NT2/D1 (cell line): ENCODE measurements at regions not wholly inside any gene's neighbourhood (a gene's known extent, or its start where the extent isn't known, plus 50 kb on each side); places are given as distances from the start of the nearest gene placed in this dataset.

Experiments used
- DNase-seq: peaks from one replicate; pipeline ENCODE4 v3.0.0-alpha.2; 2011; ENCODE audit warnings: low read depth, low spot score
- H3K27me3 ChIP-seq: 2 replicates; pipeline ENCODE4 v1.6.0; 2011; ENCODE audit warnings: mild to moderate bottlenecking; ENCODE audit not compliant: insufficient read length, insufficient read depth
- H3K36me3 ChIP-seq: 2 replicates; pipeline ENCODE4 v1.6.1; 2011; ENCODE audit warnings: mild to moderate bottlenecking, low read length, mixed read lengths; ENCODE audit not compliant: insufficient read depth, insufficient read length
- H3K4me1 ChIP-seq: 2 replicates; pipeline ENCODE4 v1.5.1; 2011; ENCODE audit not compliant: insufficient read depth, insufficient read length
- H3K4me3 ChIP-seq: 2 replicates; pipeline ENCODE4 v1.5.1; 2011; ENCODE audit warnings: low read depth; ENCODE audit not compliant: insufficient read length
- H3K9ac ChIP-seq: 2 replicates; pipeline ENCODE4 v1.6.0; 2011; ENCODE audit warnings: low read depth; ENCODE audit not compliant: insufficient read length
- H3K9me3 ChIP-seq: 2 replicates; pipeline ENCODE4 v1.5.1; 2011; ENCODE audit warnings: mild to moderate bottlenecking, low read length; ENCODE audit not compliant: insufficient read depth
- SUZ12 ChIP-seq: IDR thresholded peaks from 2 replicates; pipeline ENCODE4 v1.6.1; 2011; ENCODE audit not compliant: insufficient read length, insufficient read depth; ENCODE audit errors: extremely low read depth
- YY1 ChIP-seq: IDR thresholded peaks from 2 replicates; pipeline ENCODE4 v1.6.1; 2011; ENCODE audit not compliant: insufficient read length, insufficient read depth
- ZNF274 ChIP-seq: IDR thresholded peaks from 2 replicates; pipeline ENCODE4 v1.6.1; 2011; ENCODE audit warnings: mild to moderate bottlenecking, low read depth, low read length

DNA sequence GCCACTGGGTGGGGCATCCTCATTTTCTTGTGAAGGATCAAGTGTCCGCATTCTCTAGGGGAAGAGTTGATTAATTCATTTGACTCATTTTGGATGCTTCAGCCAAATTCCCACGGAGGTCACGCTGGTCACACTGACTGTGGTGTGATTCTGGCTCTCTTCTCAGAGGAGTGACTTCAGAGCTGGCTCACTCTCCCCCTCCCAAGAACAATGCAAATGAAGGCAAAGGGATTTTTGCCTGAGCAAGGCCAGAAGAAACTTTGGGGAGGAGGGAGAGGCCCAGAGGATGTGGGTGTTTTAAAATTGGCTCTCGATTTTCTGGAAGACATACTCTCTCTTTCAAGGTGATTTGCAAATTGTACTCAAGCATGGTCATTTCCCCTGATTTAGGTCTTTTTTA is 51.1 kb upstream of the LMO2 start:
- no peak for DNase-seq
- TF ChIP-seq YY1 (no peak), ZNF274 (no peak), SUZ12 (no peak)
- Histone ChIP-seq H3K4me3 (no peak overlapping the region), H3K4me1 (no peaks in the 10 kb centered on the region), H3K27me3 (no peaks in the 10 kb centered on the region), H3K9me3 (no peaks in the 10 kb centered on the region), H3K9ac (no peak overlapping the region), H3K36me3 (no peaks in the 10 kb centered on the region)

- Histone ChIP-seq H3K4me1 (no peaks in the 10 kb centered on the region), H3K36me3 (no peaks in the 10 kb centered on the region), H3K27me3 (no peaks in the 10 kb centered on the region), H3K9me3 (no peaks in the 10 kb centered on the region), H3K4me3 (no peak overlapping the region), H3K9ac (no peak overlapping the region)
- TF ChIP-seq SUZ12 (no peak), YY1 (no peak), ZNF274 (no peak)
- DNase-seq: no peak
Observed at GRCh38 chr11:33941637-33942160, 49.8 kb upstream of the LMO2 start.
